ENCODE measurements at regions not wholly inside any gene's neighbourhood (a gene's known extent, or its start where the extent isn't known, plus 50 kb on each side); places are given as distances from the start of the nearest gene placed in this dataset.

- TF ChIP-seq CTCF (IDR thresholded peaks at IDR 0.05; ENCODE audit: unreplicated experiment) = no peak
- Mint-ChIP-seq H3K27me3 (ENCODE audit: low read depth) (peaks cover 41% of the 10 kb centered on the region), H3K4me3 (no peak overlapping the region), H3K27ac (no peak overlapping the region), H3K9me3 (peaks cover 14% of the 10 kb centered on the region), H3K4me1 (peaks cover 18% of the 10 kb centered on the region), H3K36me3 (no peaks in the 10 kb centered on the region)
- DNase-seq (ENCODE audit: low spot score in 2 of 2, unreplicated experiment in 2 of 2) = no peak
These were observed 114.7 kb downstream of the EDN3 start for GRCh38 chr20:59414936-59415623.

GRCh38 chr20:59416916-59417315 lies 116.5 kb downstream of the EDN3 start:
- peaks cover 19% of the 10 kb centered on the region for H3K4me1 Mint-ChIP-seq
- H3K4me3 Mint-ChIP-seq = no peak overlapping the region
- H3K27ac Mint-ChIP-seq = no peak overlapping the region
- H3K9me3 Mint-ChIP-seq = peaks cover 14% of the 10 kb centered on the region
- peaks cover 46% of the 10 kb centered on the region for H3K27me3 Mint-ChIP-seq (ENCODE audit: low read depth)
- no peaks in the 10 kb centered on the region for H3K36me3 Mint-ChIP-seq
- no peak for DNase-seq (ENCODE audit: low spot score in 2 of 2, unreplicated experiment in 2 of 2)
- TF ChIP-seq CTCF (IDR thresholded peaks at IDR 0.05; ENCODE audit: unreplicated experiment) = no peak

- Mint-ChIP-seq H3K9me3 (no peaks in the 10 kb centered on the region), H3K36me3 (no peaks in the 10 kb centered on the region), H3K4me3 (no peak overlapping the region), H3K27me3 (ENCODE audit: low read depth) (peaks cover 39% of the 10 kb centered on the region), H3K27ac (no peak overlapping the region), H3K4me1 (peaks cover 14% of the 10 kb centered on the region)
- TF ChIP-seq CTCF (IDR thresholded peaks at IDR 0.05; ENCODE audit: unreplicated experiment) = no peak
- DNase-seq (ENCODE audit: low spot score in 2 of 2, unreplicated experiment in 2 of 2) = no peak
These were observed 120.7 kb downstream of the EDN3 start for GRCh38 chr20:59421089-59421488.

GRCh38 chr20:59421920-59422637 lies 121.7 kb downstream of the EDN3 start:
- no peaks in the 10 kb centered on the region for H3K9me3 Mint-ChIP-seq
- peaks cover 14% of the 10 kb centered on the region for H3K4me1 Mint-ChIP-seq

GRCh38 chr20:59422872-59423544 lies 122.6 kb downstream of the EDN3 start:
- DNase-seq (ENCODE audit: low spot score in 2 of 2, unreplicated experiment in 2 of 2) = no peak
- Mint-ChIP-seq H3K4me3 (no peak overlapping the region), H3K4me1 (peaks cover 14% of the 10 kb centered on the region), H3K9me3 (no peaks in the 10 kb centered on the region), H3K36me3 (no peaks in the 10 kb centered on the region), H3K27me3 (ENCODE audit: low read depth) (peaks cover 24% of the 10 kb centered on the region), H3K27ac (peak overlapping the region; percentile 61)
- TF ChIP-seq CTCF (IDR thresholded peaks at IDR 0.05; ENCODE audit: unreplicated experiment) = no peak

More at GRCh38 chr20:59421920-59422637, 121.7 kb downstream of the EDN3 start:
- H3K27ac Mint-ChIP-seq = peak overlapping the region; percentile 70
- no peak for DNase-seq (ENCODE audit: low spot score in 2 of 2, unreplicated experiment in 2 of 2)
- TF ChIP-seq CTCF (IDR thresholded peaks at IDR 0.05; ENCODE audit: unreplicated experiment) = no peak
- H3K27me3 Mint-ChIP-seq (ENCODE audit: low read depth) = peaks cover 31% of the 10 kb centered on the region
- no peaks in the 10 kb centered on the region for H3K36me3 Mint-ChIP-seq
- H3K4me3 Mint-ChIP-seq = no peak overlapping the region

Measured in mesothelial cell of epicardium (in vitro differentiated cells).